ENCODE measurements at regions not wholly inside any gene's neighbourhood (a gene's known extent, or its start where the extent isn't known, plus 50 kb on each side); places are given as distances from the start of the nearest gene placed in this dataset.

DNA sequence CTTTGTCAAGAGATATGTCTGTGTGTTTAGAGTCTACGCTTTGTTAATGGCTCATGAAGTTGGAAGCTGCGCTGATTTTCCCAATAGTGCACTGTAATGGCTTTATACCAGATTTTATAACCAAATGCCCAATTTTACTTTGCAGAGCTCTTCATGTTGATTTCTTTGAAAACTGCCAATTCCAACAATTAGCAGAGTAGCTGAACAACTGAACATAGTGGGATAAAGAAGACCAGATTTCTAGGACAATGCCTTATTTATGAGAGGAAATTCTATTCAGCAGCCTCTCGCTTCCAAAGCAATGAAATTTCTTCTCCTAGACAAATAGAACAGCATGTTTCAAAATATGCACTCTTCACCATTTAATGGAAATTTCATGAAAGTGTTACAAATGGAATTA, 66.9 kb upstream of the PROK2 start:
- H3K36me3 ChIP-seq (ENCODE audit: control insufficient read depth in 1 of 2, insufficient read depth in 2 of 2, low read length in 2 of 2) = no peaks in the 10 kb centered on the region
- H3K9me3 ChIP-seq (ENCODE audit: control insufficient read depth in 1 of 2, low read length in 2 of 2) = no peaks in the 10 kb centered on the region
- H3K27me3 ChIP-seq (ENCODE audit: low read depth, low read length) = no peaks in the 10 kb centered on the region
- H3K27ac ChIP-seq (ENCODE audit: low read length) = no peak overlapping the region
- no peaks in the 10 kb centered on the region for H3K4me1 ChIP-seq (ENCODE audit: control insufficient read depth in 1 of 2, insufficient read depth in 2 of 2, low read length in 2 of 2)
- H3K4me3 ChIP-seq (ENCODE audit: low read depth in 1 of 2, low read length in 2 of 2) = no peak overlapping the region

DNA sequence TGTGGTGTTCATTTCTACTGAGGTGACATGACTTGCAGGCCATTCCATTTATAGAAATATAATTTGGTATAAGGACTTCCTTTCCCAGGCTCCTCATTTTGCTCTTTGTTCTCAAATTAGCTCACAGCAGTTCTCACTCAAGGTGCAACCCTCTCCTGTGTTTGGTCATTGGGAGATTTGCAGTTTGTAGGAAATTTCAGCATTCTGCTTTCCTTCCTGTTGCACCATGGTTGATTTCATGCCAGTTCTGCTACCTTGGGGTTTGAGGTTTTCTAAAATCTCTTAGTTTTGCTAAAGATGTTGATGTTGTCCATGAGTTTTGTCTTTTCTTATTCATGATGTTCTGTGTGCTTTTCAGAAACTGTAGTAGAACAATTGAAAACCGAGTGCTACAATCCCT, 65.7 kb upstream of the PROK2 start:
- Histone ChIP-seq H3K4me3 (ENCODE audit: low read depth in 1 of 2, low read length in 2 of 2) (no peak overlapping the region), H3K27ac (ENCODE audit: low read length) (no peak overlapping the region), H3K9me3 (ENCODE audit: control insufficient read depth in 1 of 2, low read length in 2 of 2) (no peaks in the 10 kb centered on the region), H3K27me3 (ENCODE audit: low read depth, low read length) (no peaks in the 10 kb centered on the region), H3K36me3 (ENCODE audit: control insufficient read depth in 1 of 2, insufficient read depth in 2 of 2, low read length in 2 of 2) (no peaks in the 10 kb centered on the region), H3K4me1 (ENCODE audit: control insufficient read depth in 1 of 2, insufficient read depth in 2 of 2, low read length in 2 of 2) (no peaks in the 10 kb centered on the region)

DNA sequence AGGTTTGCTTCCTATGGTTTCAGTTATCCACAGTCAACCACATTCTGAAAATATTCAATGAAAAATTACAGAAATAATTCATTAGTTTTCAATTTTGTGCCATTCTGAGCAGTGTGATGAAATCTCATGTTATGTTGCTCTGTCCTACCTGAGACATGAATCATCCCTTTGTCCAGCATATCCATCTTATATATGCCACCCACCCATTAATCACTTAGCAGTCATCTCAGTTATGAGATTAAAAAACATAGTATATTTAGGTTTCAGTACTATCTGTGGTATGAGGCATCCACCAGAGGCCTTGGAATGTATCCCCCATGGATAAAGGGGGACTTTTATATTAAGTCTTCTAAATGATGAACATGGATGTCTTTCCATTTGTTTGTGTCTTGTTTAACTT, 64.7 kb upstream of the PROK2 start:
- Histone ChIP-seq H3K27ac (ENCODE audit: low read length) (no peak overlapping the region), H3K4me3 (ENCODE audit: low read depth in 1 of 2, low read length in 2 of 2) (no peak overlapping the region), H3K9me3 (ENCODE audit: control insufficient read depth in 1 of 2, low read length in 2 of 2) (no peaks in the 10 kb centered on the region), H3K4me1 (ENCODE audit: control insufficient read depth in 1 of 2, insufficient read depth in 2 of 2, low read length in 2 of 2) (no peaks in the 10 kb centered on the region), H3K36me3 (ENCODE audit: control insufficient read depth in 1 of 2, insufficient read depth in 2 of 2, low read length in 2 of 2) (no peaks in the 10 kb centered on the region), H3K27me3 (ENCODE audit: low read depth, low read length) (no peaks in the 10 kb centered on the region)

DNA sequence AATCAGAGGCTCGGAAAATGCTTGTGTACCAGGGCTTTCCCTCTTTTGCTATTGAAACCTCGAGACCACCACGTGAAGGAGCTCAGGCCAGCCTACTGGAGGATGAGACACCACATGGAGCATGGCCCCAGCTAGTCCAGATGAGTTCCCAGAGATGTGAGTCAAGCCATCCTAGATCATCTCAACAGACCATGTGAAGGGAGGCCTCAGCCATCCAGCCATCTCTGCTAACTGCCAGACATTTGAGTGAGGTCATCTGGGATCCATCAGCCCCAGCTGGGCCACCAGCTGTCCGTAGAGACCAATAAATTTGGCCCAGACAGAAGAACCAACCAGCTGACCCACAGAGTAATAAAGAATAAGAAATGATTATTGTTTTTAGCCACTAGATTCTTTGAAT, 62.8 kb upstream of the PROK2 start:
- H3K36me3 ChIP-seq (ENCODE audit: control insufficient read depth in 1 of 2, insufficient read depth in 2 of 2, low read length in 2 of 2) = no peaks in the 10 kb centered on the region
- no peaks in the 10 kb centered on the region for H3K27me3 ChIP-seq (ENCODE audit: low read depth, low read length)
- no peak overlapping the region for H3K27ac ChIP-seq (ENCODE audit: low read length)
- H3K9me3 ChIP-seq (ENCODE audit: control insufficient read depth in 1 of 2, low read length in 2 of 2) = no peaks in the 10 kb centered on the region
- H3K4me1 ChIP-seq (ENCODE audit: control insufficient read depth in 1 of 2, insufficient read depth in 2 of 2, low read length in 2 of 2) = no peaks in the 10 kb centered on the region
- H3K4me3 ChIP-seq (ENCODE audit: low read depth in 1 of 2, low read length in 2 of 2) = no peak overlapping the region

DNA sequence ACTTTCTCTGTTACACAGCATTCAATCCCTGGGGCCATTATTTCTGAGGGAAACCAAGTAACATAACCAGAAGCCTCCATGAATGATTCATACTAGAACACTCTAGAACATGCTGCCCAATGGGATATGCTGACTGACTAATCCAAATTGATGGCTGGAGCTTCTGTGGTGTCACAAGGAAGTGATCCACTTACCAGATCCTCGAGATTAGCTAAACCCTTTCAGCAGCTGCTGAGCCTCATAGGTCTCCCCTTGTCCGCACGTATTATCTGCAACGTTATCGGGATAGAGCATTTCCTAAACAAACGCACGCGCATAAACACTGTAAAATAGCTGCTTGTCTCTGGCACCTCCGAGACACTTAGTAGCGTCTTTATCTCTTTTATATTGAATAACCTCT, 61.2 kb upstream of the PROK2 start:
- Histone ChIP-seq H3K4me3 (ENCODE audit: low read depth in 1 of 2, low read length in 2 of 2) (no peak overlapping the region), H3K36me3 (ENCODE audit: control insufficient read depth in 1 of 2, insufficient read depth in 2 of 2, low read length in 2 of 2) (no peaks in the 10 kb centered on the region), H3K27me3 (ENCODE audit: low read depth, low read length) (no peaks in the 10 kb centered on the region), H3K4me1 (ENCODE audit: control insufficient read depth in 1 of 2, insufficient read depth in 2 of 2, low read length in 2 of 2) (no peaks in the 10 kb centered on the region), H3K9me3 (ENCODE audit: control insufficient read depth in 1 of 2, low read length in 2 of 2) (no peaks in the 10 kb centered on the region), H3K27ac (ENCODE audit: low read length) (no peak overlapping the region)

DNA sequence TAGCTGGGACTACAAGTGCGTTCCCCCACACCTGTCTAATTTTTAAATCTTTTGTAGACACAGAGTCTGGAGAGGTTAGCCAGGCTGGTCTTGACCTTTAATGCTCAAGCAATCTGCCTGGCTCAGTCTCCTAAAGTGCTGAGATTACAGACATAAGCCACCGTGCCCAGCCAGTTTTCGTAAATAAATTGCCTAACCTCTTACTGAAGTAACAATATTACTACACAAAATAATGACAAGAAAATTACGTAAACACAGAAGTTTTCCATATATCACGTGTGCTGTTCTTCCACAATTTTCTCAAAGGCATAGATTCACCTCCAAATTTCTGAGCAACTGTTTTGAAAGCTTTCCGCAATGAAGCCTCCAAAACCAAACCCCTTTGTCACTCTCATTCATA, 58.1 kb upstream of the PROK2 start:
- Histone ChIP-seq H3K4me3 (ENCODE audit: low read depth in 1 of 2, low read length in 2 of 2) (no peak overlapping the region), H3K27ac (ENCODE audit: low read length) (no peak overlapping the region), H3K36me3 (ENCODE audit: control insufficient read depth in 1 of 2, insufficient read depth in 2 of 2, low read length in 2 of 2) (no peaks in the 10 kb centered on the region), H3K9me3 (ENCODE audit: control insufficient read depth in 1 of 2, low read length in 2 of 2) (no peaks in the 10 kb centered on the region), H3K27me3 (ENCODE audit: low read depth, low read length) (no peaks in the 10 kb centered on the region), H3K4me1 (ENCODE audit: control insufficient read depth in 1 of 2, insufficient read depth in 2 of 2, low read length in 2 of 2) (no peaks in the 10 kb centered on the region)

DNA sequence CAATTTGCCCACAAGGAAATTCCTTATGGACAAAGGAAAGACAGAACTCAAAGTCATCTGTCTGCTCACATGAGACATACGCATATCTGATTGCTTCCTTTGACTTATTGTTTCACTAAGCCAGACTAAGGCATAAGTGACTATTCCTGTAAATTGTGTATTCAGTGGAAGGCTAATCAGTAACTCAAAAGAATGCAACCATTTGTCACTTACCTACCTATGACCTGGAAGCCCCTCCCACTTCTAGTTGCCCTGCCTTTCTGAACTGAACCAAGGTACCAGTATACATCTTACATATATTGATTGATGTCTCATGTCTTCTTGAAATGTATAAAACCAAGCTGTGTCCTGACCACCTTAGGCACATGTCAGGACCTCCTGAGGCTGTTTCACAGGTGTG, 53.5 kb upstream of the PROK2 start:
- Histone ChIP-seq H3K4me1 (ENCODE audit: control insufficient read depth in 1 of 2, insufficient read depth in 2 of 2, low read length in 2 of 2) (no peaks in the 10 kb centered on the region), H3K27me3 (ENCODE audit: low read depth, low read length) (no peaks in the 10 kb centered on the region), H3K4me3 (ENCODE audit: low read depth in 1 of 2, low read length in 2 of 2) (no peak overlapping the region), H3K9me3 (ENCODE audit: control insufficient read depth in 1 of 2, low read length in 2 of 2) (no peaks in the 10 kb centered on the region), H3K27ac (ENCODE audit: low read length) (no peak overlapping the region), H3K36me3 (ENCODE audit: control insufficient read depth in 1 of 2, insufficient read depth in 2 of 2, low read length in 2 of 2) (no peaks in the 10 kb centered on the region)
